GM23338 (cell line): ENCODE measurements at regions not wholly inside any gene's neighbourhood (a gene's known extent, or its start where the extent isn't known, plus 50 kb on each side); places are given as distances from the start of the nearest gene placed in this dataset.

Source experiments
- ATAC-seq: fragments of 200-7000 bp; cut with Tn5 transposase; 3 replicates; pipeline ENCODE4 v1.9.1; 2020
- DNase-seq: peaks from one replicate; pipeline ENCODE4 v3.0.0-alpha.2; 2015; ENCODE audit warnings: low spot score
- H2AFZ ChIP-seq: fragments of 200-600 bp; sonication (generic); 2 replicates; pipeline ENCODE4 v1.8.0; 2016; ENCODE audit warnings: antibody characterized with exemption, mild to moderate bottlenecking, moderate library complexity
- H3F3A ChIP-seq: fragments of 200-600 bp; sonication (generic); replicated peaks from 2 replicates; pipeline ENCODE4 v1.8.0; 2017; ENCODE audit warnings: antibody characterized with exemption, mixed run types, low read depth
- H3K27ac ChIP-seq: fragments of 200-600 bp; sonication (generic); 2 replicates; pipeline ENCODE4 v1.6.1; 2016; ENCODE audit warnings: low read depth
- H3K27me3 ChIP-seq: fragments of 200-600 bp; sonication (generic); 2 replicates; pipeline ENCODE4 v1.8.0; 2016; ENCODE audit warnings: mild to moderate bottlenecking, mixed run types, moderate library complexity; ENCODE audit not compliant: insufficient read depth
- H3K36me3 ChIP-seq: fragments of 200-600 bp; sonication (generic); 2 replicates; pipeline ENCODE4 v1.8.0; 2016; ENCODE audit warnings: mild to moderate bottlenecking; ENCODE audit not compliant: insufficient read depth
- H3K4me1 ChIP-seq: fragments of 200-600 bp; sonication (generic); 2 replicates; pipeline ENCODE4 v1.8.0; 2016; ENCODE audit warnings: mild to moderate bottlenecking, moderate library complexity; ENCODE audit not compliant: insufficient read depth
- H3K4me2 ChIP-seq: fragments of 200-600 bp; sonication (generic); 2 replicates; pipeline ENCODE4 v1.7.1; 2017; ENCODE audit warnings: mixed run types
- H3K4me3 ChIP-seq: fragments of 200-600 bp; sonication (generic); 2 replicates; pipeline ENCODE4 v1.6.1; 2016; ENCODE audit warnings: mixed run types
- H3K79me2 ChIP-seq: fragments of 200-600 bp; sonication (generic); replicated peaks from 2 replicates; pipeline ENCODE4 v1.8.0; 2017; ENCODE audit warnings: mild to moderate bottlenecking; ENCODE audit not compliant: insufficient read depth
- H3K9me2 ChIP-seq: fragments of 200-600 bp; sonication (generic); 2 replicates; pipeline ENCODE4 v1.8.0; 2017; ENCODE audit not compliant: insufficient read depth
- H4K20me1 ChIP-seq: fragments of 200-600 bp; sonication (generic); replicated peaks from 2 replicates; pipeline ENCODE4 v1.8.0; 2017; ENCODE audit warnings: mild to moderate bottlenecking; ENCODE audit not compliant: insufficient read depth
- H3K27ac Mint-ChIP-seq: 2 replicates; pipeline ENCODE4 v1.8.0; 2020; ENCODE audit warnings: inconsistent platforms, mild to moderate bottlenecking, moderate library complexity, mixed read lengths
- H3K27me3 Mint-ChIP-seq: 3 replicates; pipeline ENCODE4 v1.8.0; 2022; ENCODE audit warnings: low read depth, mild to moderate bottlenecking, moderate library complexity, mixed read lengths, inconsistent platforms; ENCODE audit not compliant: insufficient read depth, poor library complexity
- H3K36me3 Mint-ChIP-seq: 3 replicates; pipeline ENCODE4 v1.8.0; 2021; ENCODE audit warnings: low read depth, mild to moderate bottlenecking, inconsistent platforms, moderate library complexity, mixed read lengths
- H3K4me1 Mint-ChIP-seq: 3 replicates; pipeline ENCODE4 v1.8.0; 2020; ENCODE audit warnings: mild to moderate bottlenecking, inconsistent platforms, mixed read lengths
- H3K4me3 Mint-ChIP-seq: 3 replicates; pipeline ENCODE4 v1.8.0; 2021; ENCODE audit warnings: moderate library complexity, mild to moderate bottlenecking, inconsistent platforms, mixed read lengths
- H3K9me3 Mint-ChIP-seq: 3 replicates; pipeline ENCODE4 v1.8.0; 2020; ENCODE audit warnings: moderate library complexity, mild to moderate bottlenecking, inconsistent platforms, mixed read lengths
- CREB1 ChIP-seq: fragments of 250-450 bp; sonication (Bioruptor Pico); IDR thresholded peaks from 2 replicates; pipeline ENCODE4 v1.5.0; 2020; ENCODE audit warnings: low read depth, mild to moderate bottlenecking, moderate library complexity
- ETS1 ChIP-seq: IDR thresholded peaks from 2 replicates; pipeline ENCODE4 v1.6.1; 2016; ENCODE audit warnings: antibody characterized with exemption
- EZH2 ChIP-seq: fragments of 200-600 bp; sonication (generic); IDR thresholded peaks from one replicate; pipeline ENCODE4 v1.8.0; 2017; ENCODE audit warnings: antibody characterized with exemption, mild to moderate bottlenecking, low read depth; ENCODE audit not compliant: unreplicated experiment
- EZH2phosphoT487 ChIP-seq: fragments of 200-600 bp; sonication (generic); IDR thresholded peaks from one replicate; pipeline ENCODE4 v1.8.1; 2018; ENCODE audit warnings: antibody characterized with exemption; ENCODE audit not compliant: unreplicated experiment
- JUNB ChIP-seq: IDR thresholded peaks from one replicate; pipeline ENCODE4 v1.6.1; 2016; ENCODE audit warnings: antibody characterized with exemption; ENCODE audit not compliant: unreplicated experiment
- POLR2AphosphoS5 ChIP-seq: IDR thresholded peaks from 2 replicates; pipeline ENCODE4 v1.6.1; 2016; ENCODE audit warnings: antibody characterized with exemption, low read depth
- REST ChIP-seq: IDR thresholded peaks from one replicate; pipeline ENCODE4 v1.6.1; 2018; ENCODE audit warnings: antibody characterized with exemption; ENCODE audit not compliant: unreplicated experiment
- STAT1 ChIP-seq: IDR thresholded peaks from one replicate; pipeline ENCODE4 v1.6.1; 2016; ENCODE audit warnings: antibody characterized with exemption; ENCODE audit not compliant: unreplicated experiment
- ZNF114 ChIP-seq: fragments of 250-450 bp; sonication (Bioruptor Pico); IDR thresholded peaks from 2 replicates; pipeline ENCODE4 v1.5.0; 2020; ENCODE audit warnings: mild to moderate bottlenecking, moderate library complexity
- ZNF331 ChIP-seq: fragments of 250-450 bp; sonication (Bioruptor Pico); IDR thresholded peaks from 2 replicates; pipeline ENCODE4 v1.5.0; 2020; ENCODE audit warnings: low read depth, mild to moderate bottlenecking, moderate library complexity
- TF ChIP-seq, protein P1 (sequence below): fragments of 250-450 bp; sonication (Bioruptor Pico); IDR thresholded peaks from 2 replicates; pipeline ENCODE4 v1.5.0; 2020; ENCODE audit warnings: mild to moderate bottlenecking, moderate library complexity
- TF ChIP-seq, protein P2 (sequence below), 2 experiments: fragments of 200-600 bp in 1 of 2; sonication (generic) in 1 of 2; conservative IDR thresholded peaks; 2 replicates each; pipeline versions ENCODE4 v1.5.1 to v1.6.1; 2016 to 2017; ENCODE audit warnings: antibody characterized with exemption in 2 of 2, low read depth in 2 of 2, mild to moderate bottlenecking in 2 of 2, moderate library complexity in 1 of 2

DNA sequence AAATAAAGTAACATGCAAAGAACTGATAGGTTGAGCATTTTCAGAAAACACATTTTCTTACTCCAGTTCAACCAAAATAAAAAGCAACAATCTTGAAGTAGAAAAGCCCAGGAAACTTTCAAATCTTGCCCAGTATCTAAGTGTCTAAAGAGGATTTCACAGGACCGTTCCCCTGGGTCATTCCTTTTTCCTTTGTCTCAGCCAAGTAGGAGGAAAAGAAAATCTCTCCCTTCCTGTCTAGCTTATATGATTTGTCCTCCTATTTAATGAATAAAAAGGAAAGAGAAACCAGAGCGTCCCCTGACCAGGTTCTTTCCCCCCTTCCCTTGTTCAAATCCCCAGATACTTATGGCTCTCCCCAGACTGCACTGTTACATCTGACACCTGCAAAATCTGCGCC lies 248.0 kb downstream of the KCTD12 start (continued):
- TF ChIP-seq, protein P1, sequence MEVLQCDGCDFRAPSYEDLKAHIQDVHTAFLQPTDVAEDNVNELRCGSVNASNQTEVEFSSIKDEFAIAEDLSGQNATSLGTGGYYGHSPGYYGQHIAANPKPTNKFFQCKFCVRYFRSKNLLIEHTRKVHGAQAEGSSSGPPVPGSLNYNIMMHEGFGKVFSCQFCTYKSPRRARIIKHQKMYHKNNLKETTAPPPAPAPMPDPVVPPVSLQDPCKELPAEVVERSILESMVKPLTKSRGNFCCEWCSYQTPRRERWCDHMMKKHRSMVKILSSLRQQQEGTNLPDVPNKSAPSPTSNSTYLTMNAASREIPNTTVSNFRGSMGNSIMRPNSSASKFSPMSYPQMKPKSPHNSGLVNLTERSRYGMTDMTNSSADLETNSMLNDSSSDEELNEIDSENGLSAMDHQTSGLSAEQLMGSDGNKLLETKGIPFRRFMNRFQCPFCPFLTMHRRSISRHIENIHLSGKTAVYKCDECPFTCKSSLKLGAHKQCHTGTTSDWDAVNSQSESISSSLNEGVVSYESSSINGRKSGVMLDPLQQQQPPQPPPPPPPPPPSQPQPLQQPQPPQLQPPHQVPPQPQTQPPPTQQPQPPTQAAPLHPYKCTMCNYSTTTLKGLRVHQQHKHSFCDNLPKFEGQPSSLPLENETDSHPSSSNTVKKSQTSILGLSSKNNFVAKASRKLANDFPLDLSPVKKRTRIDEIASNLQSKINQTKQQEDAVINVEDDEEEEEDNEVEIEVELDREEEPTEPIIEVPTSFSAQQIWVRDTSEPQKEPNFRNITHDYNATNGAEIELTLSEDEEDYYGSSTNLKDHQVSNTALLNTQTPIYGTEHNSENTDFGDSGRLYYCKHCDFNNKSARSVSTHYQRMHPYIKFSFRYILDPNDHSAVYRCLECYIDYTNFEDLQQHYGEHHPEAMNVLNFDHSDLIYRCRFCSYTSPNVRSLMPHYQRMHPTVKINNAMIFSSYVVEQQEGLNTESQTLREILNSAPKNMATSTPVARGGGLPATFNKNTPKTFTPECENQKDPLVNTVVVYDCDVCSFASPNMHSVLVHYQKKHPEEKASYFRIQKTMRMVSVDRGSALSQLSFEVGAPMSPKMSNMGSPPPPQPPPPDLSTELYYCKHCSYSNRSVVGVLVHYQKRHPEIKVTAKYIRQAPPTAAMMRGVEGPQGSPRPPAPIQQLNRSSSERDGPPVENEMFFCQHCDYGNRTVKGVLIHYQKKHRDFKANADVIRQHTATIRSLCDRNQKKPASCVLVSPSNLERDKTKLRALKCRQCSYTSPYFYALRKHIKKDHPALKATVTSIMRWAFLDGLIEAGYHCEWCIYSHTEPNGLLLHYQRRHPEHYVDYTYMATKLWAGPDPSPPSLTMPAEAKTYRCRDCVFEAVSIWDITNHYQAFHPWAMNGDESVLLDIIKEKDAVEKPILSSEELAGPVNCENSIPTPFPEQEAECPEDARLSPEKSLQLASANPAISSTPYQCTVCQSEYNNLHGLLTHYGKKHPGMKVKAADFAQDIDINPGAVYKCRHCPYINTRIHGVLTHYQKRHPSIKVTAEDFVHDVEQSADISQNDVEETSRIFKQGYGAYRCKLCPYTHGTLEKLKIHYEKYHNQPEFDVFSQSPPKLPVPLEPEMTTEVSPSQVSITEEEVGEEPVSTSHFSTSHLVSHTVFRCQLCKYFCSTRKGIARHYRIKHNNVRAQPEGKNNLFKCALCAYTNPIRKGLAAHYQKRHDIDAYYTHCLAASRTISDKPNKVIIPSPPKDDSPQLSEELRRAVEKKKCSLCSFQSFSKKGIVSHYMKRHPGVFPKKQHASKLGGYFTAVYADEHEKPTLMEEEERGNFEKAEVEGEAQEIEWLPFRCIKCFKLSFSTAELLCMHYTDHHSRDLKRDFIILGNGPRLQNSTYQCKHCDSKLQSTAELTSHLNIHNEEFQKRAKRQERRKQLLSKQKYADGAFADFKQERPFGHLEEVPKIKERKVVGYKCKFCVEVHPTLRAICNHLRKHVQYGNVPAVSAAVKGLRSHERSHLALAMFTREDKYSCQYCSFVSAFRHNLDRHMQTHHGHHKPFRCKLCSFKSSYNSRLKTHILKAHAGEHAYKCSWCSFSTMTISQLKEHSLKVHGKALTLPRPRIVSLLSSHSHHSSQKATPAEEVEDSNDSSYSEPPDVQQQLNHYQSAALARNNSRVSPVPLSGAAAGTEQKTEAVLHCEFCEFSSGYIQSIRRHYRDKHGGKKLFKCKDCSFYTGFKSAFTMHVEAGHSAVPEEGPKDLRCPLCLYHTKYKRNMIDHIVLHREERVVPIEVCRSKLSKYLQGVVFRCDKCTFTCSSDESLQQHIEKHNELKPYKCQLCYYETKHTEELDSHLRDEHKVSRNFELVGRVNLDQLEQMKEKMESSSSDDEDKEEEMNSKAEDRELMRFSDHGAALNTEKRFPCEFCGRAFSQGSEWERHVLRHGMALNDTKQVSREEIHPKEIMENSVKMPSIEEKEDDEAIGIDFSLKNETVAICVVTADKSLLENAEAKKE = no peak
- TF ChIP-seq POLR2AphosphoS5 = no peak

DNA sequence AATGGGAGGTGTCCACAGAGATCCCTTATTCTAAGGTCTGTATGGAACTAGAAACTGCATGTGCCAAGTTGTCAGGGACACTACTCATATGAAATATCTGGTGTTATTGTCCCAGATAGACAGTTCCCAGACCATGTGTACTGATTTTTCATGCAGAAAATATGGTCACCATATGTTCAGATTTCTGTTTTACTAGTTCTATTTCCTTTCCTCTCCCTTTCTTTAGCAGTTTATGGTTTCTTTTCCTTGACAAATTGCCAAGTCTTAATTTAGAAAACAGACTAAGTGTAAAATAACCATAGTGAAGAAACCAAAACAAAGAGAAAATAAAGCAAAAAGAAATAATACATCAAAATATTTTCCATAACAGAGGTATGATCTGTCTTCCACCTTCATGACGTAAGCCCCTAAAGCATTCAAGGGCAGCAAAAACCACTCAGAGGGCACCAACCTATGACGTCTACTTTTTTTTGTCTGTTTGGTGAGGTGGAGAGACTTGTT lies 248.5 kb downstream of the KCTD12 start:
- Mint-ChIP-seq H3K27me3 (no peaks in the 10 kb centered on the region), H3K9me3 (no peaks in the 10 kb centered on the region), H3K27ac (no peak overlapping the region), H3K4me1 (peaks cover 14% of the 10 kb centered on the region; the same call in 2 of the 3 replicates), H3K36me3 (no peaks in the 10 kb centered on the region), H3K4me3 (no peak overlapping the region)
- Histone ChIP-seq H3K27me3 (no peaks in the 10 kb centered on the region), H2AFZ (no peak overlapping the region), H3K4me3 (no peak overlapping the region), H3K4me2 (no peak overlapping the region), H3K4me1 (no peaks in the 10 kb centered on the region; the same call in 1 of the 2 replicates), H3K9me2 (peaks cover 6% of the 10 kb centered on the region), H3F3A (no peaks in the 10 kb centered on the region), H4K20me1 (no peaks in the 10 kb centered on the region), H3K27ac (no peak overlapping the region), H3K36me3 (no peaks in the 10 kb centered on the region), H3K79me2 (no peaks in the 10 kb centered on the region)
- no peak for DNase-seq
- ATAC-seq = no peak
- TF ChIP-seq EZH2phosphoT487 (no peak), CREB1 (CRISPR knock-in tag) (no peak), ZNF114 (no peak), STAT1 (no peak), ZNF331 (CRISPR knock-in tag) (no peak), JUNB (no peak), POLR2AphosphoS5 (no peak), REST (no peak), ETS1 (no peak), EZH2 (no peak)
- TF ChIP-seq, protein P2, sequence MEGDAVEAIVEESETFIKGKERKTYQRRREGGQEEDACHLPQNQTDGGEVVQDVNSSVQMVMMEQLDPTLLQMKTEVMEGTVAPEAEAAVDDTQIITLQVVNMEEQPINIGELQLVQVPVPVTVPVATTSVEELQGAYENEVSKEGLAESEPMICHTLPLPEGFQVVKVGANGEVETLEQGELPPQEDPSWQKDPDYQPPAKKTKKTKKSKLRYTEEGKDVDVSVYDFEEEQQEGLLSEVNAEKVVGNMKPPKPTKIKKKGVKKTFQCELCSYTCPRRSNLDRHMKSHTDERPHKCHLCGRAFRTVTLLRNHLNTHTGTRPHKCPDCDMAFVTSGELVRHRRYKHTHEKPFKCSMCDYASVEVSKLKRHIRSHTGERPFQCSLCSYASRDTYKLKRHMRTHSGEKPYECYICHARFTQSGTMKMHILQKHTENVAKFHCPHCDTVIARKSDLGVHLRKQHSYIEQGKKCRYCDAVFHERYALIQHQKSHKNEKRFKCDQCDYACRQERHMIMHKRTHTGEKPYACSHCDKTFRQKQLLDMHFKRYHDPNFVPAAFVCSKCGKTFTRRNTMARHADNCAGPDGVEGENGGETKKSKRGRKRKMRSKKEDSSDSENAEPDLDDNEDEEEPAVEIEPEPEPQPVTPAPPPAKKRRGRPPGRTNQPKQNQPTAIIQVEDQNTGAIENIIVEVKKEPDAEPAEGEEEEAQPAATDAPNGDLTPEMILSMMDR (conservative IDR thresholded peaks at IDR 0.05; ENCODE audit: low read depth in 2 of 2) = no peak
